ENCODE measurements at regions not wholly inside any gene's neighbourhood (a gene's known extent, or its start where the extent isn't known, plus 50 kb on each side); places are given as distances from the start of the nearest gene placed in this dataset.
"Not testable (repeated sequence)": the region's sequence is repeated elsewhere in the genome, so short reads cannot be mapped to it uniquely, and the experiment has no call there.

DNA sequence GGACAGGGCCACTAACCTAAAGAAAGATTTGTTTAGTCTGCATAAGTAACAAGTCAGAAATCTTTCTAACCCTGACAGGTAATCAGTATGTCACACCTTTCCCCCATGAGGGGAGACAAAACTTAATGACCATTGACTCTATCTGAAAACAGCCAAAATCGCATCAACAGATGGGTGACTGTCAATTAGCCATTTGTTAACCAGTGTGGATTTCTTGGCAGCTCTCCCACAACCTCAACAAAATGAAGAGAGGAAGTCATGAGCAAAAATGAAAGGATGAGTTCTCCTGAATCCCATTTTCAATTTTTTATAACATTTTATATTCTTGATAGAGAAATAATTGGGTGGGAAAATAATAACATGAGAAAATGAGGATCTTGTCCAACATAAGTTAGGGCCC, 84.6 kb upstream of the SNX2 start:
- no peaks in the 10 kb centered on the region for H3K4me1 Mint-ChIP-seq (ENCODE audit: insufficient read depth, unreplicated experiment)
- no peak overlapping the region for H3K27ac Mint-ChIP-seq (ENCODE audit: low read depth, unreplicated experiment)
- H3K4me3 Mint-ChIP-seq (ENCODE audit: unreplicated experiment), result no peak overlapping the region
- no peaks in the 10 kb centered on the region for H3K36me3 Mint-ChIP-seq (ENCODE audit: insufficient read depth, unreplicated experiment)
- no peaks in the 10 kb centered on the region for H3K27me3 Mint-ChIP-seq (ENCODE audit: insufficient read depth, unreplicated experiment)
- BruUV-seq (replicated peaks), result no TSS peak
- ChIA-PET POLR2A (interaction anchor here (0.6 kb wide), 1 partner anchor 69 kb away, joined by 3 read pairs; no protein-coding TSS in a partner anchor), CTCF (interaction anchor here (0.6 to 7.9 kb wide), 2 partner anchors 14 to 46 kb away, joined by 3 to 74 read pairs; no protein-coding TSS in a partner anchor)
- DNase-seq (ENCODE audit: unreplicated experiment), result no peak
- H3K9me3 Mint-ChIP-seq (ENCODE audit: unreplicated experiment), result no peaks in the 10 kb centered on the region
- TF ChIP-seq, protein P1, sequence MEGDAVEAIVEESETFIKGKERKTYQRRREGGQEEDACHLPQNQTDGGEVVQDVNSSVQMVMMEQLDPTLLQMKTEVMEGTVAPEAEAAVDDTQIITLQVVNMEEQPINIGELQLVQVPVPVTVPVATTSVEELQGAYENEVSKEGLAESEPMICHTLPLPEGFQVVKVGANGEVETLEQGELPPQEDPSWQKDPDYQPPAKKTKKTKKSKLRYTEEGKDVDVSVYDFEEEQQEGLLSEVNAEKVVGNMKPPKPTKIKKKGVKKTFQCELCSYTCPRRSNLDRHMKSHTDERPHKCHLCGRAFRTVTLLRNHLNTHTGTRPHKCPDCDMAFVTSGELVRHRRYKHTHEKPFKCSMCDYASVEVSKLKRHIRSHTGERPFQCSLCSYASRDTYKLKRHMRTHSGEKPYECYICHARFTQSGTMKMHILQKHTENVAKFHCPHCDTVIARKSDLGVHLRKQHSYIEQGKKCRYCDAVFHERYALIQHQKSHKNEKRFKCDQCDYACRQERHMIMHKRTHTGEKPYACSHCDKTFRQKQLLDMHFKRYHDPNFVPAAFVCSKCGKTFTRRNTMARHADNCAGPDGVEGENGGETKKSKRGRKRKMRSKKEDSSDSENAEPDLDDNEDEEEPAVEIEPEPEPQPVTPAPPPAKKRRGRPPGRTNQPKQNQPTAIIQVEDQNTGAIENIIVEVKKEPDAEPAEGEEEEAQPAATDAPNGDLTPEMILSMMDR (IDR thresholded peaks at IDR 0.05; ENCODE audit: unreplicated experiment), result no peak
- intact Hi-C loops (cut with micrococcal nuclease), result no loop called here

- Mint-ChIP-seq H3K4me1 (ENCODE audit: insufficient read depth, unreplicated experiment) (no peaks in the 10 kb centered on the region), H3K4me3 (ENCODE audit: unreplicated experiment) (no peak overlapping the region), H3K9me3 (ENCODE audit: unreplicated experiment) (no peaks in the 10 kb centered on the region), H3K27me3 (ENCODE audit: insufficient read depth, unreplicated experiment) (no peaks in the 10 kb centered on the region), H3K36me3 (ENCODE audit: insufficient read depth, unreplicated experiment) (no peaks in the 10 kb centered on the region), H3K27ac (ENCODE audit: low read depth, unreplicated experiment) (no peak overlapping the region)
- CTCF ChIA-PET, result interaction anchor here (0.7 to 7.9 kb wide), 3 partner anchors 12 to 371 kb away, joined by 3 to 74 read pairs (median 3); no protein-coding TSS in a partner anchor
- POLR2A ChIA-PET, result interaction anchor here (0.7 kb wide), 1 partner anchor 143 kb away, joined by 3 read pairs; no protein-coding TSS in a partner anchor
- no peak for DNase-seq (ENCODE audit: unreplicated experiment)
- BruUV-seq (replicated peaks), result no TSS peak
- intact Hi-C loops (cut with micrococcal nuclease), result no loop called here
- TF ChIP-seq, protein P1 (IDR thresholded peaks at IDR 0.05; ENCODE audit: unreplicated experiment), result no peak
These were observed 82.9 kb upstream of the SNX2 start for GRCh38 chr5:122691931-122692330.

DNA sequence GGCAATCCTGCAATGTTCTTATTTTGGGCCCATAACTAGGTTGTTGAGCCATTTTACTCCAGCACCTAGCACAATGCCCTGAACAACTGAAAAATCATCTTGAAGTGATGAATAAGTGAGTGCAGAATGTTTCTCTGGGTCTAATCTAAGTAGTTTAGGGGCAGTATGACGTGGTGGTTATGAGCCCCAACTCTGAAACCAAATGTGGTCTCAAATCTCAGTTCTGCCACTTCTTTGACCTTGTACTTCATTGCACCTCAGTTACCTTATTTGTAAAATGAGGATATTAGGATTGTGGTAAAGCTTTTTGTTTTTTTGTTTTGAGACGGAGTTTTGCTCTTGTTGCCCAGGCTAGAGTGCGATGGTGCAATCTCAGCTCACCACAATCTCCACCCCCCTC, 80.9 kb upstream of the SNX2 start:
- Mint-ChIP-seq H3K9me3 (ENCODE audit: unreplicated experiment) (no peaks in the 10 kb centered on the region), H3K36me3 (ENCODE audit: insufficient read depth, unreplicated experiment) (no peaks in the 10 kb centered on the region), H3K27me3 (ENCODE audit: insufficient read depth, unreplicated experiment) (no peaks in the 10 kb centered on the region), H3K27ac (ENCODE audit: low read depth, unreplicated experiment) (no peak overlapping the region), H3K4me3 (ENCODE audit: unreplicated experiment) (no peak overlapping the region), H3K4me1 (ENCODE audit: insufficient read depth, unreplicated experiment) (no peaks in the 10 kb centered on the region)
- DNase-seq (ENCODE audit: unreplicated experiment), result no peak
- ChIA-PET POLR2A (interaction anchor here (1.4 kb wide), 1 partner anchor 81 kb away, joined by 7 read pairs; the partner anchor contains the start of gene SNX2), CTCF (interaction anchor here (0.6 to 7.9 kb wide), 4 partner anchors 10 to 494 kb away, joined by 3 to 74 read pairs (median 4); no protein-coding TSS in a partner anchor)
- BruUV-seq (replicated peaks), result no TSS peak
- intact Hi-C loops (cut with micrococcal nuclease), result no loop called here
- TF ChIP-seq, protein P1 (IDR thresholded peaks at IDR 0.05; ENCODE audit: unreplicated experiment), result no peak

DNA sequence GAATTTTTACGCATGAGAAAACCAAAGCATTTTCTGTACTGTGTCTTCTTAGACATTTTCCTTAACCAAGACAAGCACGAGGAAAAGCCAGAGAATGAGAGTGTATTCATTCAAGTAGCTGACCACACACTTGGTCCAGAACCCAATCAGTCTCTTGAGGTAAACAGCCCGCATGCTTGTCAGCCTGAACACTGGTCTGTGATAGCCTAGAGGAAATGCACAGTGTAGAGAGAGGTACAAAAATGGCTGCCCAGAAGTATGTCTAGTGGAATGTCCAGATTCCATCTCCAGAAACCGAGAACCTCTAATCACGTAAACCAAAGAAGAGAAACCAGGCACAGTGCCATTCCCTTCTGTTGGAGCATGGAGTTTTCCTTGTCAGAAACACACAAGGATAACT, 80.0 kb upstream of the SNX2 start:
- H3K9me3 Mint-ChIP-seq (ENCODE audit: unreplicated experiment), result no peaks in the 10 kb centered on the region
- intact Hi-C loops (cut with micrococcal nuclease), result no loop called here
- CTCF ChIA-PET, result interaction anchor here (0.6 to 7.9 kb wide), 5 partner anchors 9 to 92 kb away, joined by 3 to 74 read pairs (median 5); no protein-coding TSS in a partner anchor
- POLR2A ChIA-PET, result interaction anchor here (1.4 kb wide), 1 partner anchor 81 kb away, joined by 7 read pairs; the partner anchor contains the start of gene SNX2
- H3K4me3 Mint-ChIP-seq (ENCODE audit: unreplicated experiment), result no peak overlapping the region
- no peaks in the 10 kb centered on the region for H3K27me3 Mint-ChIP-seq (ENCODE audit: insufficient read depth, unreplicated experiment)
- DNase-seq (ENCODE audit: unreplicated experiment), result no peak
- peak overlapping the region; percentile 22 for H3K27ac Mint-ChIP-seq (ENCODE audit: low read depth, unreplicated experiment)
- TF ChIP-seq, protein P1 (IDR thresholded peaks at IDR 0.05; ENCODE audit: unreplicated experiment), result no peak
- no peaks in the 10 kb centered on the region for H3K36me3 Mint-ChIP-seq (ENCODE audit: insufficient read depth, unreplicated experiment)
- BruUV-seq (replicated peaks), result no TSS peak
- H3K4me1 Mint-ChIP-seq (ENCODE audit: insufficient read depth, unreplicated experiment), result no peaks in the 10 kb centered on the region

- DNase-seq (ENCODE audit: unreplicated experiment); intact Hi-C loops (cut with micrococcal nuclease); H3K9me3 Mint-ChIP-seq (ENCODE audit: unreplicated experiment); H3K27me3 Mint-ChIP-seq (ENCODE audit: insufficient read depth, unreplicated experiment); H3K4me1 Mint-ChIP-seq (ENCODE audit: insufficient read depth, unreplicated experiment); POLR2A ChIA-PET; H3K27ac Mint-ChIP-seq (ENCODE audit: low read depth, unreplicated experiment); BruUV-seq (replicated peaks); H3K4me3 Mint-ChIP-seq (ENCODE audit: unreplicated experiment); H3K36me3 Mint-ChIP-seq (ENCODE audit: insufficient read depth, unreplicated experiment): not testable (repeated sequence)
- CTCF ChIA-PET, result interaction anchor here (7.9 kb wide), 1 partner anchor 7 kb away, joined by 74 read pairs; no protein-coding TSS in a partner anchor
These were observed 78.1 kb upstream of the SNX2 start for GRCh38 chr5:122696735-122697134.
